T-helper 17 cell (primary cell): ENCODE measurements at regions not wholly inside any gene's neighbourhood (a gene's known extent, or its start where the extent isn't known, plus 50 kb on each side); places are given as distances from the start of the nearest gene placed in this dataset.
"Not testable (repeated sequence)": the region's sequence is repeated elsewhere in the genome, so short reads cannot be mapped to it uniquely, and the experiment has no call there.

ENCODE experiments used
- ATAC-seq: fragments of 150-1000 bp; cut with Tn5 transposase; 2 replicates; pipeline ENCODE4 v1.10.0; 2021; ENCODE audit warnings: mild to moderate bottlenecking, moderate library complexity
- DNase-seq, 3 donors: peaks; one replicate each; pipeline versions ENCODE4 v3.0.0 to v3.0.0-alpha.2; 2020 to 2021
- H3K9me3 ChIP-seq: one replicate; pipeline ENCODE4 v1.7.0; 2013; ENCODE audit warnings: low read length, mild to moderate bottlenecking; ENCODE audit not compliant: control insufficient read depth, poor library complexity, severe bottlenecking
- H3K27ac Mint-ChIP-seq: one replicate; pipeline ENCODE4 v1.8.0; 2022; ENCODE audit warnings: mild to moderate bottlenecking, moderate library complexity, mixed read lengths
- H3K27me3 Mint-ChIP-seq: one replicate; pipeline ENCODE4 v1.8.0; 2022; ENCODE audit warnings: mixed read lengths
- H3K36me3 Mint-ChIP-seq: one replicate; pipeline ENCODE4 v1.8.0; 2022; ENCODE audit warnings: low read depth, mixed read lengths
- H3K4me1 Mint-ChIP-seq: one replicate; pipeline ENCODE4 v1.8.0; 2022; ENCODE audit warnings: mild to moderate bottlenecking, mixed read lengths
- H3K4me3 Mint-ChIP-seq: one replicate; pipeline ENCODE4 v1.8.0; 2022; ENCODE audit warnings: mild to moderate bottlenecking, moderate library complexity, mixed read lengths

DNA sequence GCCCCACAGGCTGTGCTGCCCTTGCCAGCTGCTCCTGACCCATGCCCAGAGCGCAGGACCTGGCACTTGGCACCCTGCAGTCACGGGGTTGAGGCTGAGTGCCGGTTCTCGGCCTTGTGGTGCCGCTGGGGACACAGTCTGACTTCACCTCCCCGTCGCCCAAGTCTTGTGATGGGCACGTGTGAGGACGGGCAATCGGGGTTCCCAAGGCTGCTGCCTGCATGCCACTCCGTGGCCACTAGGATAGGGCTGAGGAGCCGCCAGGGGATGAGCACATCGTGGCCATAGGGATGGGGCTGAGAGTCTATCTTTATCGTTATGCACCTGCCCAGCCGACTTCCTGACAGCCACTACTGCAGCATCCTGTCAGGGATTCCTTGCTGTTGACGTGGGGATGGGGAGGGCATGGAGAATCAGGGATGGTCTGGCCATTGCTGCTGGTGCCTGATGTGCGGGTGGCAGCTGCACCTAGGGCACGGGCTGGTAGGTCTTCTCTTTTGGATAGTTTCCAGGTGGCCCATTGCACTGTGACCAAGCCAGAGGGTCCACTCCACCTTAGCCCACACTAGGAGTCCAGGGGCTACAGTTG, 243.5 kb downstream of the FOXD4L6 start:
- H3K36me3 Mint-ChIP-seq, H3K27me3 Mint-ChIP-seq, ATAC-seq, DNase-seq, H3K4me3 Mint-ChIP-seq, H3K27ac Mint-ChIP-seq, H3K4me1 Mint-ChIP-seq: not testable (repeated sequence)
- peaks cover 13% of the 10 kb centered on the region for H3K9me3 ChIP-seq

DNA sequence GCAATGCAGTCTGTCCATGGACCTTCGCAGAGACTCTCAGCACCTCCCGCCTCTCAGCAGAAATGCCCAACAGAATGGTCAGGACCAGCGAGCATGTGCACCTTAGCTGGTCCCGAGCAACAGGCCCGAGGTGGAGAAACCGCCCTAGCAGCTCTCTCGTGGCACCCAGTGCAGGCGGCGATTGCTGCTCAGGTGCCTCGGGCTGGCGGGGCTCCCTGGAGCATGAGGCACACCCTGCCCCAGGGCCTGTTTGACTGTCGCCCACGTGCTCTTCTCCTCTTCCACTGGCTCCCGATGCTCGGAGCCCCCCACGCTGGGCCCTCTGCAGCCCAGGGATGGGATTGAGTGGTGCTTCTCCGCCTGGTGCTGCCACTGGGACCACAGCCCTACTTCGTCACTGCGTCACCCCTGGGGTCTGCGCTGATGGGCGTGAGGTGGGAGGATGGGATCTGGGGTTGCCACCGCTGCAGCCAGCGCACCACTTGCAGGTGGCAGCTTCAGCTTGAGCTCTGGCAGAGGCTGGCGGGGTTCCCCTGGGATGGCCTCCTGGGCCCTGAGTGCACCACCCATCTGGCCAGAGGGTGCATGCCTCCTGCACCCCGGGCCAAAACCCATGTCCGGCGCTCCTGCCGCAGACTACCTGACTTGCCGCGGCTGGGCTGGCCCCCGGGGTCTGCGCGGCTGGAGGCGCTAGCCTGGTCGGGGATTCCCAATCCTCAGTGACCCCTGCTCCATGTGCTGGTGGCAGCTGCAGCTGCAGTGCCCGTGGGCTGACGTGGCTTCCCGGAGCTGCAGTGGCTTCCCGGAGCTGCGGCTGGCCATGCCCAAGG, 244.2 kb downstream of the FOXD4L6 start:
- Mint-ChIP-seq H3K36me3 (no peaks in the 10 kb centered on the region), H3K4me1 (no peaks in the 10 kb centered on the region), H3K27me3 (no peaks in the 10 kb centered on the region), H3K4me3 (no peak overlapping the region), H3K27ac (no peak overlapping the region)
- DNase-seq (peak in 1 of 3 donors; percentile 7), ATAC-seq (no peak)
- peaks cover 6% of the 10 kb centered on the region for H3K9me3 ChIP-seq

GRCh38 chr9:40883423-40884071, 244.9 kb downstream of the FOXD4L6 start:
- not testable (repeated sequence) for H3K27me3 Mint-ChIP-seq, ATAC-seq, H3K27ac Mint-ChIP-seq, H3K4me1 Mint-ChIP-seq, DNase-seq, H3K36me3 Mint-ChIP-seq, H3K9me3 ChIP-seq, H3K4me3 Mint-ChIP-seq

GRCh38 chr9:40873753-40874295, 254.7 kb downstream of the FOXD4L6 start:
- peaks cover 26% of the 10 kb centered on the region for H3K9me3 ChIP-seq
- not testable (repeated sequence) for H3K27me3 Mint-ChIP-seq, H3K4me3 Mint-ChIP-seq, H3K27ac Mint-ChIP-seq, H3K4me1 Mint-ChIP-seq, DNase-seq, H3K36me3 Mint-ChIP-seq, ATAC-seq

GRCh38 chr9:40868437-40868836, 260.0 kb downstream of the FOXD4L6 start:
- ATAC-seq, H3K27ac Mint-ChIP-seq, H3K36me3 Mint-ChIP-seq: not testable (repeated sequence)

More at GRCh38 chr9:40868437-40868836, 260.0 kb downstream of the FOXD4L6 start:
- peaks cover 28% of the 10 kb centered on the region for H3K9me3 ChIP-seq
- not testable (repeated sequence) for H3K4me1 Mint-ChIP-seq, H3K27me3 Mint-ChIP-seq, DNase-seq, H3K4me3 Mint-ChIP-seq
